ENCODE measurements at regions not wholly inside any gene's neighbourhood (a gene's known extent, or its start where the extent isn't known, plus 50 kb on each side); places are given as distances from the start of the nearest gene placed in this dataset.
A peak's percentile ranks its signal among the peaks of the same experiment; 100 is the strongest.
"Not testable (repeated sequence)": the region's sequence is repeated elsewhere in the genome, so short reads cannot be mapped to it uniquely, and the experiment has no call there.

DNA sequence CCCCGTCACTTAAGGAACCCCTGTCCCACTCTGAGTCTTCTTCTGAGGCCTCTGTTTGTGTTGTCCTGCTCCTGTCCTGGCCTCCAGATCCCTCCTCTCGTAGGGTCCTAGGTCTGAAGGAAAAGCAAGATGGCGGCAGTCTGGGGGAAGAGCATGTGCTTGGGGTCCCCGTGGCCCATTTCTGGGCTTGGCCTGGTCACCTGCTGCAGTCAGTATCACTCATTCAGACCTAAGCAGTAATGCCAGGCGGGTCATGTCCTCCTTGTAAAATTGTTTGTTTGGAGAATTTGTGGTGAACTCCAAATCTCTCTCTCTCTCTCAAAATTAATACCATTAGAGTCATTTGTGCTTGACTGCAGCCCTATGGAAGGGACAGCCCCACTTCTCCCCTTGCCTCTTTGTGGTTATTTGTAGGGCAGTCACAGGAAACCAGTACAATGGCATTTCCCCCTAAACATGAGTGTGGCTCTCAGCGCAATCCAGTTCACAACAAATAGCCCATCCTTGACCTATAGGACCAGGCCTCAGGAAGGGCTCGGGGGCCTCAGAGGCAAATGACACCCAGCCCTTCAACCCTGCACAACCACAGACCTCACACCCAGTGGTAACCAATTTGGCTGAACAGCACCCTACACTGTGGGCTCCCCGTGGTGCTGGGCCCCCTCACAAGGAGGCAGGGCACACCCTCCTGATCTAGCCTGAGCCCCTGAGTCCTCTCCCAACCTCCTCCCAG is 173.5 kb downstream of the OR4M2 start:
- DNase-seq (ENCODE audit: low spot score) = no peak
- WGBS, 2 donors (ENCODE audit: extremely low coverage in 2 of 2, insufficient read length in 2 of 2, insufficient replicate concordance in 1 of 2) = no CpG with 5 or more reads among the region's 8 CpGs
- no peak overlapping the region for H3K27ac ChIP-seq (replicated peaks; ENCODE audit: low read length)
- no peak overlapping the region for H2BK15ac ChIP-seq (ENCODE audit: low read length)
- no peak overlapping the region for H2BK5ac ChIP-seq (ENCODE audit: low read length)
- H2AK5ac ChIP-seq (ENCODE audit: low read depth, low read length) = no peak overlapping the region
- no peak overlapping the region for H3K9ac ChIP-seq (ENCODE audit: low read depth, low read length, poor library complexity)
- no peaks in the 10 kb centered on the region for H3K4me1 ChIP-seq (ENCODE audit: control insufficient read depth in 2 of 2, insufficient read depth in 1 of 2, low read depth in 1 of 2, low read length in 2 of 2)
- no peaks in the 10 kb centered on the region for H3K36me3 ChIP-seq (replicated peaks in 1 of 2; ENCODE audit: control insufficient read depth in 2 of 2, insufficient read depth in 2 of 2, low read length in 2 of 2)
- peak overlapping the region; percentile 10 for H2AFZ ChIP-seq (ENCODE audit: low read length)
- H3K4ac ChIP-seq (ENCODE audit: low read length) = no peak overlapping the region
- H3K79me1 ChIP-seq (ENCODE audit: low read depth, low read length) = no peaks in the 10 kb centered on the region
- H3K23ac ChIP-seq (ENCODE audit: low read depth, low read length, poor library complexity) = no peak overlapping the region
- H3K4me3 ChIP-seq (ENCODE audit: low read length in 2 of 2) = no peak overlapping the region
- H4K8ac ChIP-seq (ENCODE audit: low read depth, low read length) = no peak overlapping the region
- H2BK120ac ChIP-seq (ENCODE audit: low read depth, low read length) = no peak overlapping the region
- H3K9me3 ChIP-seq (replicated peaks in 1 of 2; ENCODE audit: control insufficient read depth in 2 of 2, insufficient read depth in 1 of 2, low read depth in 1 of 2, low read length in 2 of 2) = peaks cover 0 to 15% of the 10 kb centered on the region in 2 donors
- H4K91ac ChIP-seq (ENCODE audit: low read depth, low read length, poor library complexity) = no peak overlapping the region
- H3K27me3 ChIP-seq (ENCODE audit: control insufficient read depth in 3 of 3, insufficient read depth in 3 of 3, low read depth in 1 of 3, low read length in 3 of 3) = no peaks in the 10 kb centered on the region
- no peak overlapping the region for H3K4me2 ChIP-seq (ENCODE audit: insufficient read depth, low read length, poor library complexity, severe bottlenecking)
- H3K18ac ChIP-seq (ENCODE audit: low read length) = no peak overlapping the region
- no peak overlapping the region for H2BK12ac ChIP-seq (ENCODE audit: low read length)
- H3K14ac ChIP-seq (ENCODE audit: low read length) = no peak overlapping the region

DNA sequence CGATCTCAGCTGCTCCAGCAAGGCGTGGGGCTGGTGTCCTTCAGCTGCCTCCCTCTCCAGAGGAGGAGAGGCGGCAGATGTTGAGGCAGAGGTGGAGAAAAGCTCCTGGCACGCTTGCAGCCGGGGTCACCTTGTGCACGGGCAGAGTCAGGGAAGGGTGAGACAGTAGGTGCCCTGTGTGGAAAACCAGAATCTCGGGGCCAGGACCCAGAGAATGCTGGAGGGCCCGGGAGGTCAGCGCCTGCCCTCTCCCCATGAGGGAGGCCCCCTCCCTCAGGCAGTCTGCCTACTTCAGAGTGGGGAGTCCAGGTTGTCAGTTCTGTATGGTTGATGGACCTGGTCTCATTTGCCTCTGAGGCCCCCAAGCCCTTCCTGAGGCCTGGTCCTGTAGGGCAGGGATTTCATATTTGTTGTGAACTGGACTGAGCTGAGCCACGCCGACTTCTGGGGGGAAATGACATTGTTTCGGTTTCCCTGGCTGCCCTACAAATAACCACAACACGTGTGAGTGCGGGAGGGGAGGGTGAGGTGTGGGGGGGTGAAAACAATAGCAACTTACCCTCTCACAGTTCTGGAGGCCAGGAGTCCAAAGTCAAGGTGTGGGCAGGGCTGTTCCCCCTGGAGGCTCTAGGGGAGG is 174.2 kb downstream of the OR4M2 start:
- H3K9me3 ChIP-seq (replicated peaks in 1 of 2; ENCODE audit: control insufficient read depth in 2 of 2, insufficient read depth in 1 of 2, low read depth in 1 of 2, low read length in 2 of 2) = peaks cover 0 to 15% of the 10 kb centered on the region in 2 donors
- H2AK5ac ChIP-seq (ENCODE audit: low read depth, low read length); H4K91ac ChIP-seq (ENCODE audit: low read depth, low read length, poor library complexity); H3K36me3 ChIP-seq (replicated peaks in 1 of 2; ENCODE audit: control insufficient read depth in 2 of 2, insufficient read depth in 2 of 2, low read length in 2 of 2); H2BK5ac ChIP-seq (ENCODE audit: low read length); H3K4me1 ChIP-seq (ENCODE audit: control insufficient read depth in 2 of 2, insufficient read depth in 1 of 2, low read depth in 1 of 2, low read length in 2 of 2); H3K23ac ChIP-seq (ENCODE audit: low read depth, low read length, poor library complexity); H3K27me3 ChIP-seq (ENCODE audit: control insufficient read depth in 3 of 3, insufficient read depth in 3 of 3, low read depth in 1 of 3, low read length in 3 of 3); H3K4me3 ChIP-seq (ENCODE audit: low read length in 2 of 2); H2BK15ac ChIP-seq (ENCODE audit: low read length); H3K79me1 ChIP-seq (ENCODE audit: low read depth, low read length); H2BK12ac ChIP-seq (ENCODE audit: low read length); H3K4ac ChIP-seq (ENCODE audit: low read length); H2BK120ac ChIP-seq (ENCODE audit: low read depth, low read length); H2AFZ ChIP-seq (ENCODE audit: low read length); H3K4me2 ChIP-seq (ENCODE audit: insufficient read depth, low read length, poor library complexity, severe bottlenecking); H3K14ac ChIP-seq (ENCODE audit: low read length); H3K18ac ChIP-seq (ENCODE audit: low read length); H3K9ac ChIP-seq (ENCODE audit: low read depth, low read length, poor library complexity); H3K27ac ChIP-seq (replicated peaks; ENCODE audit: low read length); DNase-seq (ENCODE audit: low spot score); H4K8ac ChIP-seq (ENCODE audit: low read depth, low read length): not testable (repeated sequence)
- WGBS, 2 donors (ENCODE audit: extremely low coverage in 2 of 2, insufficient read length in 2 of 2, insufficient replicate concordance in 1 of 2) = no CpG with 5 or more reads among the region's 14 CpGs

DNA sequence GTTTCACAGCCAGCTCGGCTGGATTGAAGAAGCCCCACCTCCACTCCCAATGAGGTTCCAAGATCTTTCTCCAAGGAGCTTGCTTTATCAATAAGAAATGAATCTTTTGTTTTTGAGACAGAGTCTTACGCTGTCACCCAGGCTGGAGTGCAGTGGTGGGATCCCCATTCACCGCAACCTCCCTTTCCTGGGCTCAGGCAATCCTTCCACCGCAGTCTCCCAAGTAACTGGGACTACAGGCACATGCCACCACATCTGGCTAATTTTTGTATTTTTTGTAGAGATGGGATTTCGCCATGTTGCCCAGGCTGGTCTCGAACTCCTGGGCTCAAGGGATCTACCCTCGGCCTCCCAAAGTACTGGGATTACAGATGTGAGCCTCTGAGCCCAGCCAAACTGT is 175.3 kb downstream of the OR4M2 start:
- H2BK12ac ChIP-seq (ENCODE audit: low read length); H3K79me1 ChIP-seq (ENCODE audit: low read depth, low read length); H3K18ac ChIP-seq (ENCODE audit: low read length); H3K14ac ChIP-seq (ENCODE audit: low read length); DNase-seq (ENCODE audit: low spot score); H2AFZ ChIP-seq (ENCODE audit: low read length); H3K4me2 ChIP-seq (ENCODE audit: insufficient read depth, low read length, poor library complexity, severe bottlenecking); H3K4me1 ChIP-seq (ENCODE audit: control insufficient read depth in 2 of 2, insufficient read depth in 1 of 2, low read depth in 1 of 2, low read length in 2 of 2); H3K27me3 ChIP-seq (ENCODE audit: control insufficient read depth in 3 of 3, insufficient read depth in 3 of 3, low read depth in 1 of 3, low read length in 3 of 3); H3K27ac ChIP-seq (replicated peaks; ENCODE audit: low read length); H2BK5ac ChIP-seq (ENCODE audit: low read length); H3K36me3 ChIP-seq (replicated peaks in 1 of 2; ENCODE audit: control insufficient read depth in 2 of 2, insufficient read depth in 2 of 2, low read length in 2 of 2); H4K8ac ChIP-seq (ENCODE audit: low read depth, low read length); H3K4me3 ChIP-seq (ENCODE audit: low read length in 2 of 2); H2BK15ac ChIP-seq (ENCODE audit: low read length); H3K9ac ChIP-seq (ENCODE audit: low read depth, low read length, poor library complexity); H4K91ac ChIP-seq (ENCODE audit: low read depth, low read length, poor library complexity); H3K4ac ChIP-seq (ENCODE audit: low read length); H2BK120ac ChIP-seq (ENCODE audit: low read depth, low read length); H2AK5ac ChIP-seq (ENCODE audit: low read depth, low read length); H3K23ac ChIP-seq (ENCODE audit: low read depth, low read length, poor library complexity): not testable (repeated sequence)
- H3K9me3 ChIP-seq (replicated peaks in 1 of 2; ENCODE audit: control insufficient read depth in 2 of 2, insufficient read depth in 1 of 2, low read depth in 1 of 2, low read length in 2 of 2) = peaks cover 0 to 13% of the 10 kb centered on the region in 2 donors
- no CpG with 5 or more reads among the region's 7 CpGs for WGBS, 2 donors (ENCODE audit: extremely low coverage in 2 of 2, insufficient read length in 2 of 2, insufficient replicate concordance in 1 of 2)

DNA sequence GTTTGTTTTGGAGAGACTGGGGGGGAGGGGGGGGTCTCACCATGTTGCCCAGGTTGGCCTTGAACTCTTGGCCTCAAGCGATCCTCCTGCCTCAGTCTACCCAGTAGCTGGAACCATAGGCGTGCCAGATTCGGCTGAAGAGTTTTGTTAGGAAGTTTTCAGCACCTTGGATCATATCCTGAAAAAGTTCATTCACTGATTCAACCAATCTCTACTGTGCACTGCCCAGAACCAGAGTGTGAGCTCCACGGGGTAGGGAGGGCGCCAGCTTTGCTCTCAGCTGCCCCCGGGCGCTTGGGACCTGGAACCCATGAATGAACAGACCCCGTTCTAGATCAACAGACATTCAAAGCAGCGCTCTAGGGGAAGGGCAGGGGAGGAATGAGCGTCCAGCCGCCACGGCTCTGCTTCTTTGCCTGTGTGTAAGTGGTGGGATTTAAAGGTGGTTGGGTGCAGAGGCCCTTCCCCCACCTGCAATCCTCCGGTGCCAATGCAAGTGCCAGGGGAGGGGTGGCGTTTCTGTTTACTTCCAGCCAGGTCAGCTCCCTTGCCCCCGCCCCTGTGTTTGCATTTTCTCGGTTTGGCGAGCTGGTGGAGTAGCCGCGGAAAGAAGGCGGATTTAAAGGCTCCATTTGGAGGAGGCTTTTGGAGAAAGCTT is 176.2 kb downstream of the OR4M2 start:
- not testable (repeated sequence) for H2AK5ac ChIP-seq (ENCODE audit: low read depth, low read length); H3K79me1 ChIP-seq (ENCODE audit: low read depth, low read length); H3K9me3 ChIP-seq (replicated peaks in 1 of 2; ENCODE audit: control insufficient read depth in 2 of 2, insufficient read depth in 1 of 2, low read depth in 1 of 2, low read length in 2 of 2); H3K27me3 ChIP-seq (ENCODE audit: control insufficient read depth in 3 of 3, insufficient read depth in 3 of 3, low read depth in 1 of 3, low read length in 3 of 3); H3K36me3 ChIP-seq (replicated peaks in 1 of 2; ENCODE audit: control insufficient read depth in 2 of 2, insufficient read depth in 2 of 2, low read length in 2 of 2); H2BK5ac ChIP-seq (ENCODE audit: low read length); H4K8ac ChIP-seq (ENCODE audit: low read depth, low read length); H3K18ac ChIP-seq (ENCODE audit: low read length); H3K4me3 ChIP-seq (ENCODE audit: low read length in 2 of 2); H3K4me1 ChIP-seq (ENCODE audit: control insufficient read depth in 2 of 2, insufficient read depth in 1 of 2, low read depth in 1 of 2, low read length in 2 of 2); H3K27ac ChIP-seq (replicated peaks; ENCODE audit: low read length); H3K9ac ChIP-seq (ENCODE audit: low read depth, low read length, poor library complexity); H2AFZ ChIP-seq (ENCODE audit: low read length); H3K4ac ChIP-seq (ENCODE audit: low read length); H3K14ac ChIP-seq (ENCODE audit: low read length); H2BK12ac ChIP-seq (ENCODE audit: low read length); H3K4me2 ChIP-seq (ENCODE audit: insufficient read depth, low read length, poor library complexity, severe bottlenecking); DNase-seq (ENCODE audit: low spot score); H4K91ac ChIP-seq (ENCODE audit: low read depth, low read length, poor library complexity); H3K23ac ChIP-seq (ENCODE audit: low read depth, low read length, poor library complexity); H2BK120ac ChIP-seq (ENCODE audit: low read depth, low read length); H2BK15ac ChIP-seq (ENCODE audit: low read length)
- WGBS, 2 donors (ENCODE audit: extremely low coverage in 2 of 2, insufficient read length in 2 of 2, insufficient replicate concordance in 1 of 2) = no CpG with 5 or more reads among the region's 20 CpGs

Data from neuronal stem cell (in vitro differentiated cells).